H1 (cell line): ENCODE measurements at regions not wholly inside any gene's neighbourhood (a gene's known extent, or its start where the extent isn't known, plus 50 kb on each side); places are given as distances from the start of the nearest gene placed in this dataset.

Experiments
- CTCF ChIA-PET: fragments of 300-600 bp; sonication (Branson Sonifier 250); formaldehyde crosslinking; loops from one replicate; lab custom pipeline; 2021; ENCODE audit not compliant: partially characterized antibody; lab: Charles Lee
- POLR2A ChIA-PET: fragments of 300-600 bp; sonication (Branson Sonifier 250); formaldehyde crosslinking; loops from one replicate; lab custom pipeline; 2021; ENCODE audit warnings: inconsistent platforms; ENCODE audit not compliant: partially characterized antibody; lab: Charles Lee
- DNase-seq, 2 experiments: peaks; one replicate each; pipeline versions ENCODE4 v3.0.0 to v3.0.0-alpha.2; 2010 to 2022; ENCODE audit warnings: low spot score in 2 of 2, low read depth in 1 of 2, mixed read lengths in 1 of 2
- FAIRE-seq: peaks from 2 replicates; lab custom pipeline; 2011; peaks lifted over from hg19 to GRCh38; lab: Jason Lieb, UNC
- H2AFZ ChIP-seq: 2 replicates; pipeline ENCODE4 v1.8.1; 2012; ENCODE audit warnings: low read length, inconsistent platforms
- H2AK5ac ChIP-seq: 2 replicates; pipeline ENCODE4 v1.6.1; 2013; ENCODE audit warnings: low read depth, low read length
- H2BK120ac ChIP-seq: replicated peaks from 2 replicates; pipeline ENCODE3; 2013; ENCODE audit warnings: low read depth, low read length, inconsistent platforms
- H2BK12ac ChIP-seq: 2 replicates; pipeline ENCODE4 v1.6.1; 2013; ENCODE audit warnings: low read depth, low read length
- H2BK15ac ChIP-seq: 2 replicates; pipeline ENCODE4 v1.6.1; 2013; ENCODE audit warnings: low read length
- H2BK20ac ChIP-seq: 2 replicates; pipeline ENCODE4 v1.6.1; 2013; ENCODE audit warnings: low read length
- H2BK5ac ChIP-seq: 2 replicates; pipeline ENCODE4 v1.6.1; 2013; ENCODE audit warnings: low read depth, low read length
- H3K14ac ChIP-seq: 2 replicates; pipeline ENCODE4 v1.6.1; 2013; ENCODE audit warnings: inconsistent platforms; ENCODE audit not compliant: insufficient read length
- H3K18ac ChIP-seq: 2 replicates; pipeline ENCODE4 v1.6.1; 2013; ENCODE audit warnings: low read length; ENCODE audit errors: extremely low read depth
- H3K23ac ChIP-seq: 2 replicates; pipeline ENCODE4 v1.6.1; 2013; ENCODE audit warnings: inconsistent platforms; ENCODE audit not compliant: insufficient read length
- H3K23me2 ChIP-seq: 2 replicates; pipeline ENCODE4 v1.6.1; 2013; ENCODE audit warnings: low read depth, low read length
- H3K27ac ChIP-seq: 2 replicates; pipeline ENCODE4 v1.6.1; 2011; ENCODE audit warnings: low read depth, low read length, inconsistent platforms
- H3K27me3 ChIP-seq, 4 experiments: replicated peaks in 1 of 4; 1 replicate in 1 of 4; 2 replicates in 3 of 4; pipeline versions ENCODE4 v1.6.1 to v1.8.1; 2011 to 2013; ENCODE audit warnings: low read length in 3 of 4, mild to moderate bottlenecking in 3 of 4, inconsistent platforms in 2 of 4, mixed read lengths in 2 of 4, moderate library complexity in 1 of 4; ENCODE audit not compliant: control insufficient read depth in 3 of 4, insufficient read depth in 3 of 4; ENCODE audit errors: extremely low read depth in 1 of 4
- H3K36me3 ChIP-seq, 4 experiments: 2 replicates each; pipeline versions ENCODE4 v1.6.1 to v1.8.1; 2011 to 2013; ENCODE audit warnings: mild to moderate bottlenecking in 4 of 4, low read length in 3 of 4, moderate library complexity in 2 of 4, control low read depth in 1 of 4, inconsistent platforms in 1 of 4; ENCODE audit not compliant: insufficient read depth in 4 of 4, control insufficient read depth in 2 of 4
- H3K4ac ChIP-seq: replicated peaks from 2 replicates; pipeline ENCODE3; 2013; ENCODE audit warnings: low read length, low read depth, mixed read lengths, inconsistent platforms; ENCODE audit not compliant: insufficient read length
- H3K4me1 ChIP-seq, 4 experiments: replicated peaks in 1 of 4; 1 replicate in 1 of 4; 2 replicates in 3 of 4; pipeline versions ENCODE4 v1.6.1 to v1.8.1; 2011 to 2013; ENCODE audit warnings: low read length in 3 of 4, inconsistent platforms in 2 of 4, mixed read lengths in 1 of 4; ENCODE audit not compliant: insufficient read depth in 4 of 4, control insufficient read depth in 3 of 4
- H3K4me2 ChIP-seq, 2 experiments: 2 replicates each; pipeline versions ENCODE4 v1.6.1 to v1.8.1; 2011 to 2013; ENCODE audit warnings: low read depth in 2 of 2, low read length in 2 of 2, control low read depth in 1 of 2, inconsistent platforms in 1 of 2, mild to moderate bottlenecking in 1 of 2; ENCODE audit not compliant: insufficient read depth in 1 of 2
- H3K4me3 ChIP-seq, 4 experiments: fragments of 200-600, 300-600 bp in 1 of 4; sonication (generic), shearing (Covaris generic), sonication (Bioruptor Twin) in 1 of 4; 2 replicates each; pipeline versions ENCODE4 v1.5.1 to v1.8.1; 2011 to 2016; ENCODE audit warnings: low read length in 4 of 4, low read depth in 3 of 4, control low read depth in 2 of 4, inconsistent platforms in 2 of 4, mild to moderate bottlenecking in 2 of 4, mixed read lengths in 1 of 4, moderate library complexity in 1 of 4; ENCODE audit not compliant: insufficient read depth in 2 of 4; ENCODE audit errors: extremely low read depth in 1 of 4
- H3K56ac ChIP-seq: replicated peaks from 2 replicates; pipeline ENCODE3; 2013; ENCODE audit warnings: low read depth, mild to moderate bottlenecking, mixed read lengths, low read length, inconsistent platforms; ENCODE audit not compliant: insufficient read length
- H3K79me1 ChIP-seq: 2 replicates; pipeline ENCODE4 v1.6.1; 2013; ENCODE audit warnings: low read depth, low read length, control low read depth
- H3K79me2 ChIP-seq, 2 experiments: 2 replicates each; pipeline versions ENCODE4 v1.6.1 to v1.8.1; 2012 to 2013; ENCODE audit warnings: low read length in 2 of 2, mild to moderate bottlenecking in 2 of 2, inconsistent platforms in 1 of 2; ENCODE audit not compliant: insufficient read depth in 2 of 2, control insufficient read depth in 1 of 2
- H3K9ac ChIP-seq, 4 experiments: replicated peaks in 1 of 4; 1 replicate in 1 of 4; 2 replicates in 3 of 4; pipeline versions ENCODE4 v1.6.1 to v1.8.1; 2011 to 2013; ENCODE audit warnings: low read depth in 3 of 4, low read length in 3 of 4, control low read depth in 2 of 4, mild to moderate bottlenecking in 2 of 4, moderate library complexity in 2 of 4, inconsistent platforms in 1 of 4; ENCODE audit errors: extremely low read depth in 1 of 4
- H3K9me3 ChIP-seq, 2 experiments: 2 replicates each; pipeline versions ENCODE4 v1.6.1 to v1.8.1; 2012 to 2013; ENCODE audit warnings: mild to moderate bottlenecking in 2 of 2, moderate library complexity in 2 of 2, control low read depth in 1 of 2, inconsistent platforms in 1 of 2, low read depth in 1 of 2, low read length in 1 of 2, mixed read lengths in 1 of 2; ENCODE audit not compliant: insufficient read depth in 2 of 2
- H4K20me1 ChIP-seq, 2 experiments: replicated peaks in 1 of 2; 2 replicates each; pipeline versions ENCODE3 to v1.8.1; 2011 to 2013; ENCODE audit warnings: inconsistent platforms in 2 of 2, low read length in 2 of 2, mild to moderate bottlenecking in 1 of 2; ENCODE audit not compliant: insufficient read depth in 2 of 2, control insufficient read depth in 1 of 2
- H4K5ac ChIP-seq: 2 replicates; pipeline ENCODE4 v1.6.1; 2013; ENCODE audit warnings: low read length, low read depth, mixed read lengths, inconsistent platforms; ENCODE audit not compliant: insufficient read length
- H4K8ac ChIP-seq: 2 replicates; pipeline ENCODE4 v1.8.0; 2013; ENCODE audit warnings: mild to moderate bottlenecking, moderate library complexity, low read length, inconsistent platforms; ENCODE audit not compliant: insufficient read depth; ENCODE audit errors: extremely low read depth
- H4K91ac ChIP-seq: replicated peaks from 2 replicates; pipeline ENCODE3; 2013; ENCODE audit warnings: low read length, mixed read lengths, inconsistent platforms; ENCODE audit not compliant: insufficient read length
- SUZ12 ChIP-seq: fragments of 200-600 bp; sonication (generic); IDR thresholded peaks from 2 replicates; pipeline ENCODE4 v1.6.1; 2012; ENCODE audit warnings: mild to moderate bottlenecking, inconsistent platforms, low read length, moderate library complexity, mixed read lengths
- WGBS, 2 experiments: shearing (Covaris generic) in 1 of 2; methylation state at CpG; one replicate each; pipeline versions ENCODE4 v1.1.6 to v1.1.7; 2013 to 2015; ENCODE audit warnings: low lambda C conversion rate in 2 of 2, mixed read lengths in 2 of 2, inconsistent platforms in 1 of 2, low coverage in 1 of 2, missing lambda C conversion rate in 1 of 2; ENCODE audit not compliant: insufficient replicate concordance in 2 of 2, insufficient coverage in 1 of 2, insufficient read length in 1 of 2; ENCODE audit errors: extremely low coverage in 1 of 2, missing lambda C conversion rate in 1 of 2; 5-methylcytosine and 5-hydroxymethylcytosine counted together

GRCh38 chr2:198700319-198700718 is 757.4 kb downstream of the SATB2 start:
- WGBS, 2 experiments: 87% methylated on average over 1 of the region's 1 CpG; no CpG with 5 or more reads in 1 of the 2 experiments
- Histone ChIP-seq H2AFZ (no peak overlapping the region), H2BK120ac (no peak overlapping the region), H3K9me3 (no peaks in the 10 kb centered on the region), H2BK5ac (no peak overlapping the region), H3K4me1 (no peaks in the 10 kb centered on the region), H3K18ac (no peak overlapping the region), H4K8ac (no peak overlapping the region), H2BK12ac (no peak overlapping the region), H4K91ac (no peak overlapping the region), H3K9ac (no peak overlapping the region), H2BK20ac (no peak overlapping the region), H3K4ac (no peak overlapping the region), H3K79me2 (no peaks in the 10 kb centered on the region), H3K4me2 (no peak overlapping the region), H2BK15ac (no peak overlapping the region), H3K14ac (no peak overlapping the region), H3K23me2 (no peaks in the 10 kb centered on the region), H3K23ac (no peak overlapping the region), H3K27ac (no peak overlapping the region), H3K79me1 (no peaks in the 10 kb centered on the region), H3K27me3 (no peaks in the 10 kb centered on the region; a peak in 1 of 7 replicates), H2AK5ac (no peak overlapping the region), H3K56ac (no peak overlapping the region), H4K5ac (no peak overlapping the region), H3K36me3 (no peaks in the 10 kb centered on the region), H3K4me3 (no peak overlapping the region), H4K20me1 (no peaks in the 10 kb centered on the region)
- FAIRE-seq (no peak), DNase-seq (no peak)
- ChIA-PET POLR2A (no interaction called here), CTCF (no interaction called here)
- TF ChIP-seq SUZ12: no peak
